ENCODE measurements at regions not wholly inside any gene's neighbourhood (a gene's known extent, or its start where the extent isn't known, plus 50 kb on each side); places are given as distances from the start of the nearest gene placed in this dataset.

DNA sequence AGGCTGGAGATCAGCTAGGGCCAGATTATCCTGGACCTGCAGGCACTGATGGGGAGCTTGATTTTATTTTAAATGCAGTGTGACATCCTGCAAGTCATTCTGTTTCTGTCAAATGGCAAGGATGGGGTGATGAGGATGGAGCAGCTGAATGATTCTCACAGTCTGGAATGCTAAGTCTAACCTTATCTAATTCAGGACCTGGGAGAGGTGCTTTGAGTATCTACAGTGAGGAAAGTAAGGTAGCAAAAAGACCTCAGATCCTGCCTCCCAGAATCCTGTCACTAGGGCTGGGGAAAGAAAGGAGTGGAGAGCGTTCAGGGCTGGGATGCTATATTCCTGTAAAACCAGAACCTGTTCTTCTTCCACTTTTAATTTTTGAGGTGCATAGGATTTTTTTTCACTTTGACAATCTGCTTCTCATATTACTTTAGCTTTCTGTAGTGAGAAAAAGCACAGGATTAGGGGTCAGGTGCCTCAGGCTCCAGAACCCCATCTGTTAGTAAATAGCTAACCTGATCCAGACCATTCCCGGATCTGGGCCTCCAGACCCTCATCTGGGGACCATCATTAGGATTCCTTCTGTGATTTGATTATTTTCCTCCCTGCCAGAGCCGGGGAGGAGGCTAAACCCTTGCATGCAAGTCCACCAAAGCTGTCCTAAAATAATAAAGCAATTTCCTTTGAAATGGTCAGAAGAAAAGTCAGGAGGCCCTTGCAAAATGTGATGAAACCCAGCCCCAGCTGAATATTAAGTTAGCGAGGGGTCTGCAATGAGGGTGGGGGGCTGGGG lies 54.7 kb downstream of the ASCL1 start:
- no peak for DNase-seq

DNA sequence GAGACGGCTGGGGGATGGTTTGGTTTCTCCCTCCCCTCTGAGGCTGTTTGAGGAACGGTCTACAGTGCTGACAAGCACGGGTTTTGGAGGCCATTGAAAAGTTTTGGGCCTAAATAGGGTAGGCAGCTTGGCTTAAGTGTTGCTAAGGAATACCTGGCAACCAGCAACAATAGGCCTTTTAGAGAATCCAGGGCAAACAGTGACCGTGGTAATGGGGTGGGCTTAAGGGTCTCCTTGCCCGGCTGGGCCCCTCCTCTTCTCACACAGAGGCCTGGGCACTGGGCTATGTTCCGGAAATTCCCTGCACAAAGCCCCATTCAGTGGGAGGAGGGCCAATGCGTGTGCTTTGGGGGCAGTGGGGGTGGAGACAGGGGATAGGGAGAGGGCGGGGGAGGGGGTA lies 55.4 kb downstream of the ASCL1 start:
- DNase-seq = no peak

DNA sequence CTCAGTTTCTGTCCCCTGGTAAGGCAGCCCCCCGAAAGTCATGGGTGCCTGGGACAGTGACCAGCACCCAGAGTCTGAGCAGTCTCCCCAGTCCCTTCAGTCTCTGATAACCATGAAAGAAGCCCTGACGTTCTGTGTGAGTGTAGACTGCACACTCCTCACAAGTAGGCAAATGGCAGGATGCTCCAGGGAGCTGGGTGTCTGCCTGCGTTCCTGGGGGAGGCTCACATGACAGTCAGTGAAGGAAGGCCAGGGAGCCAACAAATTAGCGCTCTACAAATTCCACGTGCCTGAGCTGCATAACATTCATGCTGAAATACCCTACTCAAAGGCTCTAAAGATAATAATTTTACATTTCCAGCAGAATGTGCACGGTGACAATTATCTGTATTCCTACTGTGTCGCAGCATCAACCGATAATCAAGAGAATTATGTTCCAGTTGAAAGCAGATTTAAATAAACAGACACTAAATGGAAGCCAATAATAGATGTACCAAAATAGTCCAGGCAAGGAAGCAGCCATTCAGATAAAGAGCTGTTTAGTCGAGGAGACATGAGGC lies 56.3 kb downstream of the ASCL1 start:
- DNase-seq = no peak

DNA sequence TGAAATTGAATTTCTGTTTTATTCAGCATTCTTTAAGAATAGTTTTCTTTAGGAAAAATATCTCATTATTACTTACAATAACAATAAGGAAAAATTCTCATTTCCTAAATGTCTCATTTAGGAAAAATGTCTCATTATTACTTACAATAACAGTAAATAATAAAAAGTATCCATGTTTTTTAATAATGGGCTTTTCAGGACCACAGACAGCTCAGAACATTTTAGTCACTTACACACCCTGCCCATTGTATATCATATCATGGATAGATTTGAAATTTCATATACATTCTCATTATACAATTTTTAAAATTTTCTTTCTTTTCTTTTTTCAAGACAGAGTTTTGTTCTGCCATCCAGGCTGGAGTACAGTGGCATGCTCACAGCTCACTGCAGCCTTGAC lies 58.9 kb downstream of the ASCL1 start:
- DNase-seq = no peak

DNA sequence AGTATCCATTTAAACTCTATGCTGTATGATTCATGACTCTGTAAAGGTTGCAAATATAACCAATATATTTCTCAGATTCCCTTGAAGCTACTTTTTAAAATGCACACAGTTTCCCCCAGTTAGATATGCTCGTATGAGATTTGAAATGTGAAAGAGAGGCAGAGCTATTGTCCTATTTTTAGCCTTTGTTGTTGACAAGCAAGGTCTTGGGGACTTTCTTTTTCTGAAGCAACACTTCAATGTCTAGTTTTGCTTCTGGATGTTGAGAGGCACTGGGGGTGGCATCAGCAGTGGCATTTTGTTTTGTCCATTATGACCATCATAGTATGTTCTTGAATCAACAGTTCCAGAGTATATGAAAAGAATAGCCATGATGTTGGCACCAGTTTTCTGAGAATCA lies 63.4 kb downstream of the ASCL1 start:
- DNase-seq = no peak

DNA sequence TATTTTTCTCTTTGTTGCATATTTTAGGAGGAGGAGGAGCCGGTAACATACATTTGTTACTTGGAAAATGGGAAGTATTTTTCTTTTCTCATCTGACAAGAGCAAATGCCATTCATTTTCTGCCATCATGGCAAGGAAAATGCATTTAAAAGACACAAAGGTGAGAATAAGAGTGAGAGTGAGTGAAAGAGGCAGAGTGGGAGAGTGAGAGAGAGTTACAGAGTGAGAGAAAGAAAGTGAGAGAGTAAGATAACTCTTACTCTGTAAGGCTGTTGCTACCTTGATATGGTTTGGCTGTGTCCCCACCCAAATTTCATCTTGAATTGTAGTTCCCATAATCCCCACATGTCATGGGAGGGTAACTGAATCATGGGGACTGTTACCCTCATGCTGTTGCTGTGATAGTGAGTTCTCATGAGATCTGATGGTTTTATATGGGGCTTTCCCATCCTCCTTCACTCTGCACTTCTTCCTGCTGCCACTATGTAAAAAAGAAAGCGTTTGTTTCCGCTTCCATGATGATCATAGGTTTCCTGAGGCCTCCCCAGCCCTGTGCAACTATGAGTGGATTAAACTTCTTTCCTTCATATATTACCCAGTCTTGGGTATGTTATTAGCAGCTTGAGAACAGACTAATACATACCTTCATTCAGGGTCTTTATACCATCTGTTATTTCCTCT lies 64.2 kb downstream of the ASCL1 start:
- no peak for DNase-seq

DNA sequence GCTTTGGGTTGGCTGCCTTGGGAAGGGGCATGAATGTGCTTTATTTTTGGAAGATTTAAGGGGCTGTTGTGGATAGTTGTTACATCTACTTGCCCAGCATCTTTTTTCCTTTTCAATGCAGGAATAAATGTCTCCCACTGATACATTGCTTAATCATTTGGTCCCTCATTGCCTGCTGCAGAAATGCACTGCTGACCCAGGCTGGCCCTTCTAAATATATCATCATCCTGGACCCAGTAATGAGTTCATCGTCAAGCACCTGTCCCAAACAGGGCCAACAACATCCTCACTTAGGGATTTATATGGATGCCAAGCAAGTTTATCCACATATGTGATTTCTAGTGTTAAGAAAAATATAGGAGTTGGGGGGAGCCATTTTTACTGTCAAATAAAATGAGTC lies 67.2 kb downstream of the ASCL1 start:
- no peak for DNase-seq

DNA sequence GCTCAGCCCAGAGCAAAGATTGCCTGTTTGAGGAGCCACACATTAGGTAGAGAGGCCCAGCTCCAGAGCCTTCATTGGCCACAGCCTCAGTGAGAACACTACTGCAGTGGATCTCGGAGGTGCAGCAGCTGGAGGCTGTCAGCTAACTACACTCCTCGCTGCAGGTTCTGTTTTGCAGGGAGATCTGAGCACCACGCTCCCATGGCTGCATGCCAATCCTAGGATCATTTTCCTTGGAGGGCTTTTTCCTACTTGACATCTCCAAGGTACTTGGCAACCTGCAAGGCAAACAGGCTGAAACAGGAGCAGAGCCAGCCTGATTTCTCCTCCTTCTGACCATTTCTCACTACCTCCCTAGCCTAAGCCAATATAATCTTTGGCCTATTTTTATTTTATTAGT lies 69.2 kb downstream of the ASCL1 start:
- peak; percentile 93 to 95 for DNase-seq

DNA sequence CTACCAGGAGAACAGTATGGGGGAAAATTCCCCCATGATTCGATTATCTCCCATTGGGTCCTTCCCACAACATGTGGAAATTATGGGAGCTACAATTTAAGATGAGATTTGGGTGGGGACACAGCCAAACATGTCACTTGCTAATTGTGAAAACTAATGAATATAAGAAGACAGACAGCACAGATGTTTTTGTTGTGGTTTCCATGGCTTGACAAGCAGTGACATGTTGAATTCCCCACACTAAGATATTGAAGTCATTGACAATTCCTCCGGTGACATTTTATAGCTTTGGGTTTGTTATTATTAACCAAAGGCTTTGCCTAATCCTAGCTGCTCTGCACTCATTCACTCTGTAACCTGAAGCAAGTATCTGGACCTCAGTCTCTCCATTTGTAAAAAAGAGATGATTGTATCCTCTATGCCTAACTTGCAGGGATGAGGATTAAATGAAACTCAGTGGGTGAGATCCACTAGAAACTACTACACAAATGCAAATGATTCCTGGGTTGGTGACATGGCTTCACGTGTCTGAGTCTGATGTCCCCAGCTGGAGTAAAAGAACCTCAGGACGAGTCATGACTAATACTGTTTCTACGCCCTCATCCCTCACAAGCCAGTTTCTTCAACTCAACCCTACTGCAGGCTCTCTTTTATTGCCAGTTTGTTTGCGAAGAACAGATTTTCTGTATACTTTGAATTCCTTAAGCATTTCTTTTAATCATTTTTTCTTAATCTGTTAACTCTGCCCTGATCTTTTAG lies 71.6 kb downstream of the ASCL1 start:
- peak; percentile 20 to 65 for DNase-seq

DNA sequence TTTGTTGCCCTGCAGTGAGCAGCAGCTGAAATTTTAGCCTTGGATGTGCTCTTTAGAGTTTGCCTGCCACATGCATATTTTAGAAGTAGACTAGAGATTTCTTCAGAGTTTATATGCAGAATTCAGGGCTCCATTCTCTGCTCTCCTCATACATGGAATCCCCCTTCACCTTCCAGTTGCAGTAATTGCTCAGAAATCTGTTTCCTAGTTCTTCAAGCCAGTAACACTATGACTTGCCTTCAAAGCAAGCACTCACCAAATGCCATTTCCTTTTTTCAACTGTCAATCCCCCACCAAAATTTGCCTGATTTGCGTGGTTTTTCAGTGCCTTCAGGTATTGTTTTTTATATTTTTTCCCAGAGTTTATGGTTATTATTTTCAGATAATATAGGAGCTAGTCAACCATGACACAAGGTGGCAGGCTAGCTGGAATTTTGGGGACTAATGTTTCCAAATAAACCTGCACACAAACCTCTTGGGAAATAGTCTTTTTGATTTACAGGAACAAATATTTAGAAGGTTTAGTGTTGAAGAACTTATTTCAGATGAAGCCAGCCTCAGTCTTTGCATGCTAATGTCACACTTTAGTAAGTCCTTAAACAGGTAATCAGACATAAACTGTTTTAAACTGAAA lies 79.2 kb downstream of the ASCL1 start:
- DNase-seq = no peak

DNA sequence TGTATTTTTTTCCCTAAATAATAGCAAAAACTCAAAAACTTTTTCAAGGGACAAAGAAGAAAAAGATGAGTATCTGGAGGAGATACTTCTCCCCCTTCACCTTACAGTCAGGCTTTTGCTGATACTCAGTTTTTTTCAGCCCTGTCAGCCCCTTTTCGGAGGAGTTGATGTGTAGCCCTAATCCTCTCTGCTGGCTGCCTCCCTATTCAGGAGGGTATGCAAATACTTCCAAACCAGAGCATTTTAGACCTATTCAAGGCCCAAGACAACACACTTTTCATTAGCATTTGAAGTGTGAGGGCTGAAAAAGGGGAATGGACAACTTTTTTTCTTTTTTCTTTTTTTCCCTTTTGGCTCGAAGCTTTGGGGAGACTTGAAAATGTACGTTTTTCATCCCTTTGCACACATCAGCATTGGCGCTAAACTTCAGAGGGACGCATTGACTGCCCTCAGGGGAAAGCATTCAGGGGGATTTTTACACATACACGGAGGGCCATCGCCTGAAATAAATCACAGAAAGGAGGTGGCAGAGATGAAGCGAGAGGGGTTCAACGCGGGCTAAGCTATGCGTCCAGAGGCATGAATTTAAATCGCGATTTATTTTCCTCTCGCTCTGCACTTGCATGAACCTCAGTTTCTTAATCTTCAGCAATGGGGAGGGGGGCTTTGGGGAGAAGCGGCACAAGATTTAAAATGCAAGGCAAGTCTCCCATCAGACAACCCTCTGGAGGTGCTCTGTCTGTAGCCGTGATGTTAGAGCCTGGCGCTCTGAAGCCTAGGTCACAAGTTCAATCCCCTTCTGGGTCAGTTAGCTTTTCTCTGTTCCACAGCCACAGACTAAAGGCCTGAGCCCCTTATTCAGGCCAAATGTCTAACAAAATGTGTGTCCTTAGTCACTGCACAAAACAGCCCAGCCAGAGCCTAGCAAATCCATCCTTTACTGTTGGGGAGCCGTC lies 86.3 kb downstream of the ASCL1 start:
- DNase-seq = no peak

DNA sequence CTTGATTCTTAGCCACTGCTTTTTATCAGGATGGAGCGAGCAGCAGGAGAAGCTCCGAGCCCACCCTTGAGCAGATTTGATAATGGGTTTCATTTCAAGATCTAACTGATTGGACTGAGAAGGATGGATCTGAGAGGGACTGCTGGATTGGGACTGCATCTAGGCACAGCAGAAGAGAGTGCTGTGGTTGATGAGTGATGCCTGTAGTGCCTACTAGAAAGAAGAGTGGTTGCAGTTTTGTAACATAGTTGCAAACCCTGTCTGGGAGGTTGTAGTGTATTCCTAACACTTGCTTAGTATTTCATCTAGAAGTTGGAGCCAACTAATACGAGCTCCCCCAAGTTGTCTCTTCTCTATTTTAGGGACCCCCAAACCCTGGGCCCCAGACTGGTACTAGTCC lies 88.7 kb downstream of the ASCL1 start:
- DNase-seq = no peak

DNA sequence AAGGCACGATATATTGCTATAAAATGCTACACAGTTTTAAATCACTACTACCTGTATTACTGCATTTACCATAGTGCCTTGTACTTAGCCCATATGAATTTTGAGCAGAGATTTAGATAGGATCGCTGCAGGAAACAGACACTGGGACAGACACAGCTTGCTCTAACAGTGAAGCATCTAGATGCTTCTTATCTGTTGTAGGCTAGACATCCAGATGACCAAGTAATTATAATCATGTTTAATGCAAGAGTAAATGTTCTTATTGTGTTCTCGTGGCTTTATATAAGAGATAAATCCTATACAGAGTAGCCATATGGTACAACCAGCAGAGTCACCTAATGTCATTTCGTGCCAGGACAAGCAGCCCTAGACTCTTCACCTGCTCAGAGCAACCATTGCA lies 92.8 kb downstream of the ASCL1 start:
- no peak for DNase-seq

DNA sequence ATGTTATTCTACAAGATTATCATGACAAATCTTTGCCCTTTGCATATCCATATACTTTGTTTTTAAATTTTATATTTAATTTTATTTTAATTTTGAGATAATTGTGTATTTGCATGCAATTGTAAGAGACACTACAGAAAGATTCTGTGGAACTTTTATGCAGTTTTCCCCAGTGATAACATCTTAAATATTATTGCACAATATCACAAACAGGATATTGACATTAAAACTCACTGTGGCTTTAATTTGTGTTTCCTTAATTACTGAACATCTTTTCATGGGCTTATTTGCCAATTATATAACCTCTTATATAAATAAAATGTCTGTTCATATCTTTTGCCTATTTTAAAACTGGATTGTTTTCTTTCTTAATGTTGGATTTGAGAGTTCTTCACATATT lies 95.6 kb downstream of the ASCL1 start:
- no peak for DNase-seq

DNA sequence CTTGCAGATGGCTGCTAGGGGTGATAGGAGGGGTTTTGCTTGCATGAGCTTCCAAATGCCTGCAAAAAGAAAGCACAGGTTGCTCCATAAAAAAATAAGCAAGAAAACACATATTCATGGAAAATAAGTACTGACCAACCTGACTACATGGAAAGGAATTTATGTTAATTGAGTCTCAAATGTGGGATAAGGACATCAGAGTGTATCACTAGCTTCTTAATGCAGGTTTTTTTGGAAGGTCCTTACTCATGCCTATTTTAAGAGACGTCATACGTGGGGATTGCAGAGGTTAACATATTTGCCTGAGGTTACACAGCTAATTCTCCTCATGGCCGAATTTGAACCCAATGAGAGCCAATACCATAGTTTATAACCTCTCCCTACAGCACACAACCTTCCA lies 116.2 kb downstream of the ASCL1 start:
- DNase-seq = no peak

DNA sequence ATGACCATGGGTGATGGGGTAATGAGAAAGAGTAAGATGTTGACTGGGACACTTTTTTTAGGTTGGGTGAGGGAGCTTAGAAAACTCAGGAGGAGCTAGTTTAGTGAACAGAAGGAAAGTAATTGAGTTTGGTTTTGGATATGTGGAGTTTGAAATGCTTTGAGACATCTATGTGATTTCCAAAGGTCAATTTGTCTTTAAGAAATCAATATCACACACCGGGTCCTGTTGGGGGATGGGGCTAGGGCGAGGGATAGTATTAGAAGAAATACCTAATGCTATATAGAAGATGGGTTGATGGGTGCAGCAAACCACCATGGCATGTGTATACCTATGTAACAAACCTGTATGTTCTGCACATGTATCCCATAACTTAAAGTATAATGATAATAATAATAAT lies 118.4 kb downstream of the ASCL1 start:
- no peak for DNase-seq

DNA sequence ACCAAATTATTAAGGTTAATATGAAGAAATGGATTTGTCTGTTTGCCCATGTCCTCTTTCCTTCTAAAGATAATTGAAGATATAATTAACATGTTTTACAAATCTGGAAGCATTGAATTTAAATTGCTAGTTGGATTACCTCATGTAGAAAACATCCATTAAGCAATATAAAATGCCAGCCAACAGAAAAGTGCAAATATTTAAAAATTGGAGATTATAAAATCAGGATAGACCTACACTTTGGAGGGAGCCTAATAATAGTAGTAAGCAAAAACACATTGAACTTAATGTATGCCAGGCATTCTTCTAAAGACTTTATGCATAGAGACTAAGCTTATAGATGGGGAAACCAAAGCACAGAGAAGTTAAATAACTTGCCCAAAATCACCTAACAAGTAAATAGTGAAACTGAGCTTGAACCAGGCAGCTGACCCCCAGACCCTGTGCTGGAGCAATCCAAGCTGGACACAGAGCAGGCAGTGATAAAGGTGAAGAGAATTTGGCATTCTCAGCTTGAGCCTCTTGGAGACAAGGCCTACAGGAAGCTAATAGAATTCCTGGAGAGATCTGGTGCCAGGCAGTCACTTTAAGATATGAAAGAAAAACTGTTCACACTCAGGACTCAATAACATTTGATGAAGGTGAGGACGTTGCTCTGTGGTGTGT lies 119.8 kb downstream of the ASCL1 start:
- DNase-seq = no peak

DNA sequence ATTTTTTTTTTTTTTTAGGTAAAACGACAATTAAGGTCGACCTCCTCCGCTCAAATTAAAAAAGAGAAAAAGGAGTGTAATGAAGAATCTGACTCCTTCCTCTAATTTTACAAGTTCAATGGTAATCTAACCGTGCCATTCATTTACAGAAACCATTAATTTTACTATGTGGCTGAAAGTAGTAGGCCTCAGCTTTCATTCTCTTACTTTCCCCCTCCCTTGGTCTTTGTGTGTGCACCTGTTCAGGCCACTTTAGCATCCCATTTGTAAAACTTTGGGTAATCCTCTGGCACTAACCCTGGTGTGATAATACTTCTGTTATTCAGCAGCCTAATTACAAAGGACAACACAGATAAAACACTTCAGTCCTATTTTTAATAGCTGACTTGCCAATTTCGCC lies 128.1 kb downstream of the ASCL1 start:
- DNase-seq = peak in 1 of 2 experiments; percentile 4

DNA sequence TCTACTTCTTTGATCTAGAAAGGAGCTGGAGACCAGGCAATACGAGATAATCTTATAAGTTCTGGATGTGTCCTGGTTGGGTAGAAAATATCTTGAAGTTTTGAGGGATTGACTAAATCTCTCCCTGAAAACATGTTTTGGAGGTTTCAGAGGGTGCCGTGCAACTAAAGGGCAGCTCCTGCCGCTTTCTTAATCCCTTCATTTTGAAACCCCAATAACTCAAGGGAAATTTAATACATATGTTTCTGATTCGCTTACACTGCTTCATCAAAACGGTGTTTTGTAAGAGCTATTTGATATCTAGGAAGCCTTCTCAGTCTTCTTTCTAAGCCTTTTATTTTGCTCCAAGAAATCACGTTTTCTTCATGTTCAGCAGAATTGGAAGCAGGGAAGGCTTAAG lies 129.0 kb downstream of the ASCL1 start:
- no peak for DNase-seq

DNA sequence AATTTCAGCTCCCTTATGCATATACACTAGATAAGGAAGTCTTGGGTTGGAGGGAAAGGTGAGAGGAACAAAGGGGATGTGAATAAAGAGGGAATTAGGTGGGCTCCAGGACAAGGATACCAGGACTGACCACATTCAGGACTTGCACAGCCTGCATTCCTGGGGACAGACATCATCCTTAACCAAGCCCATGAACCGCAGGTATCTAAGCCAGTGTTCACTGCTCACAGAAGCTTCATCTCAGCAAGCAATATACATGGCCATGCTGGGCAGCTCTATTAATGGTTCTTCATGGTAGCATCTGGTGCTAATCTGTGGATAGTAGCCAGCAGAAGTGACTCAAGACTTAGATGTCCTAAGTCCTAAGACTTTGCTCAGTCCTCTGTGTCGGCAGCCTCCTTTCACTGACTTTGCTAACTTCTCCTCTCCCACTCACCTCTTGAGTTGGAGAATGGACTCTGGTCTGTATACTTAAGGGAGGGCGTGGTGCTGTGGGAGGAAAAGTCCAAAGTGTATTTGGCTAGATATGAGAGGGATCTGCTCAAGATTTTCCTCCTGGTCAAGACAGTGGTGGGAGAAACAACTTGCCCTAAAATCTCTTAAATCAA lies 136.1 kb downstream of the ASCL1 start:
- DNase-seq = no peak

DNA sequence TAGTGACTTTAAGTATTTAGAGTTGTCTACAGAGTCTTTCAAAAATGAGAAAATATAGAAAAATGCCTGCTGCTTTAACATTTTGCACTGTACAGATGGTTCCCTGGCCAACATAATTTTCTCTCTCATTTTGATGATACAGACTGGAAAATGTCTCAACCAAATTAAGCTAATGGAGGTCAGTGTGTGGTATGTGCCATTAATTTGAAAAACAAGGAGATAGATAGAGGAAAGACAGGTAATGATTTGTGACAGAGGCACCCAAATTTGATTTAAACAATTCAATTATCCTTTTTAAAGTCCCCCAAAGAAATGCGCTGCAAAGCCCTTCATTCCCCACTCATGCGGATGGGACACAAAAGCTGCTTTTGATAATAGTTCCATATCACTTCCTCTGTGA lies 140.0 kb downstream of the ASCL1 start:
- no peak for DNase-seq
